ENCODE measurements at regions not wholly inside any gene's neighbourhood (a gene's known extent, or its start where the extent isn't known, plus 50 kb on each side); places are given as distances from the start of the nearest gene placed in this dataset.
"Not testable (repeated sequence)": the region's sequence is repeated elsewhere in the genome, so short reads cannot be mapped to it uniquely, and the experiment has no call there.

DNA sequence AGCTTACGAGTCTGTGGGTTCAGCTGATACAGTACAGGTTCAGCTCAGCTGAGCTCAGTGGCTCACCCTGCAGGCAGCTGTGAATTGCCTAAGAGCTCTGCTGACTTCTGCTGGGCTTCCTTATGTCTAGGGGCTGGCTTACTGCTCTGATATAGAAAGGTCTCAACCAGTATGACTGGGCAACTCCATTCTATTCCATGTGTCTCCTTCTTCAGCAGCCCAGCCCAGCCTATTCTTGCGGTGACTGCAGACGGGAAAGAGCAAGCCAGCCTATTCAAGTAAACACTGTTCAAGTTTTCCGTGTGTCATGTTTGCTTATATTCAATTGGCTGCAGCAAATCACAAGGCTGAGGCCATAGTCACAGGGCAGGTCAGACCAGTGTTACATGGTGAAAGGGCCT is 615.4 kb upstream of the ZFP42 start:
- Mint-ChIP-seq H3K4me3 (no peak overlapping the region), H3K36me3 (no peaks in the 10 kb centered on the region), H3K4me1 (no peaks in the 10 kb centered on the region), H3K27me3 (no peaks in the 10 kb centered on the region), H3K27ac (no peak overlapping the region), H3K9me3 (peaks cover 13% of the 10 kb centered on the region)
- no peak for DNase-seq

DNA sequence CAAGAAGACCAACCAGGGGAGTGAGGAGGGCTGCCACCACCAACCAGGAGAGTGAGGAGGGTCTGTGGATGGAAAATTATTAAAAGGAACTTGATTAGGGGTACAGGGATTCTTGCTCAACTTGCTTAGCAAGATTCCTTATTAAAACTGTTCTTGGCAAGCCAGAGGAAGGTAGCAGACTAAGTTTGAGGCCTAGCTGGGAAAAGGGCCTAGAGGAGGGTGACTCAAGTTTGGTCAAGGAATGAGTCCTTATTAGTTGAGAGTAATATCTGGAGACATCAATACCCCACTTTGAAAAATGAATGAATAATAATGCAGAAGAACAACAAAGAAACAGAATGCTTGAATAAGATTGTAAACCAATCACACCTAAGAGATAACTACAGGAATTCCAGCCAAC is 612.4 kb upstream of the ZFP42 start:
- Mint-ChIP-seq H3K27me3 (no peaks in the 10 kb centered on the region), H3K4me1 (no peaks in the 10 kb centered on the region), H3K27ac (no peak overlapping the region), H3K36me3 (no peaks in the 10 kb centered on the region), H3K9me3 (peaks cover 7% of the 10 kb centered on the region), H3K4me3 (no peak overlapping the region)
- no peak for DNase-seq

DNA sequence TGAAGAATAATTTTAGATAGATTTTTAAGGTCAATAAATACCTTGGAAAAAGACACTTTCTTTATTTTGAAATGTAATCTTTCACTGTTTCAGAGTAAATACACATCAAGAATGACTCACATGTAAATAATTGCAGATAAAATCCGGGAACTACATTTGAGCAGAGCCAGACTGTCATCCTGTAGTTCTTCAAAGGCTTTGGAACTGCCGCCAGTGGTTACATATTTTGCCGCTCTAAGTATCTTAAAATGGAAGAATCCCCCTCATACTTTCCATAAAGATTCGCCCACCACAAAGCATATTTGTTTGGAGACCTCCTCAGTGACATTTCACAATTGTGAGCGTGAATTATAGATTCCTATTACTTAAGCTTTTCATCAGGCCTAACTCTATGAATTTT is 607.8 kb upstream of the ZFP42 start:
- H3K27me3 Mint-ChIP-seq: no peaks in the 10 kb centered on the region
- H3K27ac Mint-ChIP-seq: no peak overlapping the region
- no peaks in the 10 kb centered on the region for H3K36me3 Mint-ChIP-seq
- H3K4me1 Mint-ChIP-seq: no peaks in the 10 kb centered on the region
- DNase-seq: no peak
- no peak overlapping the region for H3K4me3 Mint-ChIP-seq
- H3K9me3 Mint-ChIP-seq: peaks cover 2% of the 10 kb centered on the region

DNA sequence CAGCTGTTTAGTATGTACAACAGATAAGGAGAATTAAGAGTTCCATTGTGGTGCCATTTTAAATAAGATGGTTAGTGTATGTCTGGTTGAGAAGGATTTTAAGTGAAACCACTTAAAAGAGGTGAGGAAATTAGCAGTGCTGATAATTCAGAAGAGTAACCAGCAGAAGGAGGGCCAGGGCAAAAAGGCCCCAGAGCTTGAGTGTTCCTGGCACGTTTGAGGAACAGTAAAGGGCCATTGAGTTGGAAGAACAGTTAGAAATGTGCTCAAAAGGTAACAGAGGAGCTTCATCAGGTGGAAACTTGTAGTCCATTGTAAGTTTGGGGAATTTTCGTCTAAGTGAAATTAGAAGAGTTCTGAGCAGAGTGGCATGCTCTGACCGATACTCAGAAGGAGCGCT is 606.2 kb upstream of the ZFP42 start:
- no peak for DNase-seq
- no peaks in the 10 kb centered on the region for H3K4me1 Mint-ChIP-seq
- peaks cover 2% of the 10 kb centered on the region for H3K9me3 Mint-ChIP-seq
- H3K36me3 Mint-ChIP-seq: no peaks in the 10 kb centered on the region
- H3K27me3 Mint-ChIP-seq: no peaks in the 10 kb centered on the region
- H3K27ac Mint-ChIP-seq: no peak overlapping the region
- no peak overlapping the region for H3K4me3 Mint-ChIP-seq

DNA sequence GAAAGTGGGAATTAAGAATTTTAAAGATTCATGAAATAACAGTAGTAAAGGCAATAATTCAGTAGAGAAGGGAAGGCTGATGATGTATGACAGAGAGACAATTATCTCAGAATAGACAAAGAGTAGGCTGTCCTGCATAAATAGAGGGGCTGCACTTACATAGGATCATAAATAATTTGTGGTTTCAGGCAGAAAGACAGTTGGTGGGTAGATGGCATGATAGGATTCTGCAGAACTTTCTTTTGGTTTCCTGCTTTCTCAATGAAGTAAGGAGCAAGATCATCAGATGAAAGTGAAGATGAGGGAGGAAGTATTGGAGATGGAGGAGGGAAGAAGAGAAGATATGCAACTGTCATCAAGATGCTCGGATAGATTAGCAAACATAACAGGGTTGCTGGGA is 604.9 kb upstream of the ZFP42 start:
- Mint-ChIP-seq H3K4me1 (no peaks in the 10 kb centered on the region), H3K36me3 (no peaks in the 10 kb centered on the region), H3K4me3 (no peak overlapping the region), H3K9me3 (no peaks in the 10 kb centered on the region), H3K27me3 (no peaks in the 10 kb centered on the region), H3K27ac (no peak overlapping the region)
- DNase-seq: no peak

DNA sequence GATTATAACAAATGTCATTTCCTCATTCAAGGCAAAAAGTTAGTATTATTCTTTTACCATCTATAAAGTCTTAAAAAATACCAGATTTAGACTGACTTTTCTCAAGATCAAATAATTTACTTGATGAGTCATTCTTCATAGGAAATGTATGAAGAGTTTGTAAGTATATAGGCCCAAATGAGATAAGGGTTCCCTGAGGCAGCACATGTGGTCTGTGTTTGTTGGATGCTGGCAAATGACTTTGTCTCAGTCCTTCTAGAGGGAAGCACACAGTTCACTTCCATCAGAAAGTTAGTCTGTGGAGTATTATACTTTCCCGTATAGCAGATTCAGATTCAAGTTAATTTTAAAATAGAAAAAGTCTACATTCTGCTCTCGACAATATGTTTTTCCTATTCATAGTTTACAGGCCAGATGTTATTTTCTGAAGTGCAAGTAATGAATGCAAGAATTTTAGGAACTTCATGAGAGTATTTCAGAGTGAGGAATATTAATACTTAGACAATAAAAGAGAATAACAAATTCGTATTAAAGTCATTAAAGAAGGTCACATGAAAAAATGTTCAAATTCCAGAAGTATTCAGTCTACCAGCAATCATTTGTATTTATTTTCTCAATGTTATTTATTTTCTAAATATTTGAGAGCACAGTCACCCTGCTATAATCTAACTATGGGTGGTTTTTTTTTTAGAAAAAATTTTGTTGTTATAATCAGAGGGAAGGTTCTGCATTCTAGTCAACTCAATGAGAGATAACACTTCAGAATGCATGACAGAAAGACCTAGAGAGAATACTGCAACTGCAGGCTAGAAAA is 601.8 kb upstream of the ZFP42 start:
- Mint-ChIP-seq H3K4me3 (no peak overlapping the region), H3K4me1 (no peaks in the 10 kb centered on the region), H3K36me3 (no peaks in the 10 kb centered on the region), H3K9me3 (peaks cover 1% of the 10 kb centered on the region), H3K27ac (no peak overlapping the region), H3K27me3 (no peaks in the 10 kb centered on the region)
- no peak for DNase-seq

DNA sequence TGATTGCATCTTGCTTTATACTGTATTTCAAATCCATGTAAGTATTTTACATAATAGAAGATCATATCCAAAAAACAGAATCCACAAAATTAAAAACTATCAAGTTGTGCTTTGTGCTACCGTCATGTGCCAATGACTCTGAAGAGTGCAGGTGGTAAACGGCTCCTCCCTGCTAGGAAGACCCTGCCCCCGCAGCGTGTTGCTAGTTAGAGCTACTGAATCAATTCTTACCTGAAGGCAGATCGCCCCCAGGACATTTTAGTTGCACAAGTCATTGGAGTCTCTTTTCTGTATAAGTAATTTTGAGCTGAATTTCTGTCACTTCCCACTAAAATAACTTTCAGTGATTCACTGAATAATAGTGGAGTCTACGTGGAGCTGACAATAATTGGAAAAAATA is 599.5 kb upstream of the ZFP42 start:
- Mint-ChIP-seq H3K27me3 (no peaks in the 10 kb centered on the region), H3K27ac (no peak overlapping the region), H3K4me3 (no peak overlapping the region), H3K4me1 (no peaks in the 10 kb centered on the region), H3K9me3 (peaks cover 9% of the 10 kb centered on the region), H3K36me3 (no peaks in the 10 kb centered on the region)
- no peak for DNase-seq

DNA sequence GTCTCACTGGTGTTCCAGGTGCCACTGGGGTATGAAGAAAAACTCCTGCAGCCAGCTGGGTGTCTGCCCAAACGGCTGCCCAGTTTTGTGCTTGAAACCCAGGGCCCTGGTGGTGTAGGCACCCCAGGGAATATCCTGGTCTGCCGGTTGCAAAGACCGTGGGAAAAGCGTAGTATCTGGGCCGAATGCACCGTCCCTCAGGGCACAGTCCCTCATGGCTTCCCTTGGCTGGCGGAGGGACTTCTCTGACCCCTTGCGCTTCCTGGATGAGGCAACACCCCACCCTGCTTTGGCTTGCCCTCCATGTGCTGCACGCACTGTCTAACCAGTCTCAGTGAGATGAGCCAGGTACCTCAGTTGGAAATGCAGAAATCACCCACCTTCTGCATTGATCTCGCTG is 587.1 kb upstream of the ZFP42 start:
- DNase-seq: not testable (repeated sequence)

DNA sequence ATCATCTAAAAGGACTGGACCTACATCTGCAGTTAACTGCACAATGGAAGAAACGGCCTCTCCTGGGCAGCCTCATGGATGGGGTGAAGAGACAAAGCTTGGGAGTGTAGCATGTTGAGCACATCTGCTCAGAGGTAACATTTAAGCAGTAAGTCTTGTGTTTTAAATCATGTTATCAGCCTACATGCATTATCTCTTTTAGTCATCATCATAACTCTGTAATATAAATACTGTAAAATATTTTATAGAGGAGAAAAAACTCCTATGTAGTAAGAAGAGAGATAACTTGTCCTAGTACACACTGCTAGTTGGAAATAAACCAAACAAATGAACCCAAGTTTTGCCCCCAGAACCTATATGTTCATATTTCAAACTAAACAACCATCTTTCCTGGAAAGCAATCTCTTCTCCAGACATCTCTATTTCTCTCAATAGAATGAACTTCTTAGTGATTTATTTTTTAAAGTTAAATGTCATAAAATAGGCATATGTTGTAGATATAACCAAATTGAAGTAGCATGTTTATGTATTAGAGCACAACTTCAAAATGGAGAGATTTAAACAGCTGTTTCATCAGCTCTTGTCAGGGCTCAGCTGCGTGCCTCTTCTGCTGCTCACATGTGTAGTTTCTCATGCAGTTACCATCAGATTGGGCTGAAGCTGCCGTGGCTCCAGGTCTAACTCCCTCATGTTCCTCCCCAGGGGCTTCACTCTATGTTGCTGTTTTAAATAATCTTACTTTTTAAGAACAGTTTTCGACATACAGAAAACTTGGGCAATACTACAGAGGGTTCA is 581.8 kb upstream of the ZFP42 start:
- H3K27ac Mint-ChIP-seq: no peak overlapping the region
- DNase-seq: no peak
- no peaks in the 10 kb centered on the region for H3K36me3 Mint-ChIP-seq
- H3K4me3 Mint-ChIP-seq: no peak overlapping the region
- peaks cover 4% of the 10 kb centered on the region for H3K9me3 Mint-ChIP-seq
- no peaks in the 10 kb centered on the region for H3K27me3 Mint-ChIP-seq
- H3K4me1 Mint-ChIP-seq: no peaks in the 10 kb centered on the region

More for the DNA sequence above, 587.1 kb upstream of the ZFP42 start:
- H3K36me3 Mint-ChIP-seq, H3K4me3 Mint-ChIP-seq, H3K27me3 Mint-ChIP-seq, H3K27ac Mint-ChIP-seq, H3K4me1 Mint-ChIP-seq: not testable (repeated sequence)
- H3K9me3 Mint-ChIP-seq: peaks cover 20% of the 10 kb centered on the region

DNA sequence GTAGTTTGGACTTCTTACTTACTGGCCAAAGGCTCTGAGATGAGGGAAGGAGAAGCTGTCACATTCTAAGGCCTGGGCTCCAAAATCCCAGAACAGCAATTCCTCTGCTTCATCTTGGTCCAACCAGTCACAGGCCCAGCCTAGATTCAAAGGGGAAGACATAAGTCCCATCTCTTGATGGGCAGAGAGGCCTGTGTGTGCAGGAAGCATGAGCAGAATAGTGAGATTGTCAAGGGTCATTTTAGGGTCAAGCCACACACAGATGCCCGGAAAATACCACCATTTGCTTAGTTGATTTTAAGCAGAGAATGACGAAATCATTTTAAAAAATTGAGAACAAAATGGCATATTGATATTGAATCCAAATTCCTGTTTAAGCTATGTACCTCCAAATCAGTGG is 580.9 kb upstream of the ZFP42 start:
- no peaks in the 10 kb centered on the region for H3K36me3 Mint-ChIP-seq
- H3K27me3 Mint-ChIP-seq: no peaks in the 10 kb centered on the region
- H3K4me3 Mint-ChIP-seq: no peak overlapping the region
- no peak overlapping the region for H3K27ac Mint-ChIP-seq
- no peaks in the 10 kb centered on the region for H3K4me1 Mint-ChIP-seq
- no peak for DNase-seq
- H3K9me3 Mint-ChIP-seq: peaks cover 7% of the 10 kb centered on the region

DNA sequence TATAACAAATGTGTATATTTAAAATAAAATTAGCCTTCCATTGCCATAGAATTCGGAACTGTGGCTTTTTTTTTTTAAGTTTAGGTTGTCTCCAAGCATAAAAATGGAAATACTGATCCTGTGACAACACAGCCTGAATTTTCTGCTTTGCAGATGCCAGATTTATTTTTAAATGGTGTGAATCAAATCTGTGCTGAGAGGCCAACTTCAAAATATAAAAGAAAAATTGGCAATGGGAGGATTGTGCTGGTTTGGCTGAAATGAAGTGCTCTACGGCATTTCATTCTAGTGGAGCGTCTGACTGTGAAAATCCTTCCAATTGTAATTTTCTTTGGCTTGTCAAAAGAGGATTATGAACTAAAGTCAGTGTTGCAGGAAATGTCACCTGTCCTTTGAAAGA is 580.3 kb upstream of the ZFP42 start:
- Mint-ChIP-seq H3K9me3 (peaks cover 7% of the 10 kb centered on the region), H3K36me3 (no peaks in the 10 kb centered on the region), H3K27me3 (no peaks in the 10 kb centered on the region), H3K4me1 (no peaks in the 10 kb centered on the region), H3K4me3 (no peak overlapping the region), H3K27ac (no peak overlapping the region)
- DNase-seq: no peak

DNA sequence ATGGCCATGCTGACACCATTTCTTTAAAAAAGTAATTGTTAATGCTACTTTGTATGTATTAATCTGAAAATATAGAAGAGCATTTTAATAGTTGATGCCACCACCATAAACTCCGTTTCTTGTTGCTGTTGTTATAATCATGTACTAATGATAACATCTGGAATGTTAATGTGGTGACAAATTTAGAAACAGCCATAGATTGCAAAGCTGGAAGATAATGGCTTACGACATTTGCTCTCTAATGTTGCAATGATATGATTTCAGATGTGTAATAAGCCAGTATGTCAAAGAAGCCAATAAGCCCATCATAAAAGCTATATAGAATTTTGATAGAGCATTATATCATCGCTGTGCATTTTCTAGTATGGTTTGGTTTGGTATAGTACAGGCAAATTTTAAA is 579.4 kb upstream of the ZFP42 start:
- H3K27ac Mint-ChIP-seq: no peak overlapping the region
- H3K9me3 Mint-ChIP-seq: peaks cover 7% of the 10 kb centered on the region
- H3K4me3 Mint-ChIP-seq: no peak overlapping the region
- no peaks in the 10 kb centered on the region for H3K27me3 Mint-ChIP-seq
- no peak for DNase-seq
- H3K36me3 Mint-ChIP-seq: no peaks in the 10 kb centered on the region
- no peaks in the 10 kb centered on the region for H3K4me1 Mint-ChIP-seq

DNA sequence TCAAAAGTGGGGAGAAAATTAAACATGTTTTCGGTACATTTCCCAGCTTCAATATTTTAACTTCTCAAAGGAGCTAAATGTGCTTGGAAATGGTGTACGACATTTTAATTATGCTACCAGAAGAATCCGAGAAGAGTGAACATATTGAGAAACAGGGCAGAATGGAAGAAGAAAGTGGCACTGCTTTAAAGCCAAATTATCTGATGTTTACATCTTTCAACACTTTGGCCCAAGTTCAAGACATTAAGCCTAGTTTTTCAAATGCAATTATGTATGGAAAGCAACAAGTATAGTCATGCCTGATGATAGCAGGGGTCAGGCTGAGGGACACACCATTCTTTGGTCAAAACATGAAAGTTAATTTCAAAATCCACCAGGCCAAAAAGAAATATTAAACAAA is 577.9 kb upstream of the ZFP42 start:
- H3K36me3 Mint-ChIP-seq: no peaks in the 10 kb centered on the region
- H3K4me1 Mint-ChIP-seq: no peaks in the 10 kb centered on the region
- no peaks in the 10 kb centered on the region for H3K27me3 Mint-ChIP-seq
- H3K27ac Mint-ChIP-seq: no peak overlapping the region
- no peak overlapping the region for H3K4me3 Mint-ChIP-seq
- H3K9me3 Mint-ChIP-seq: peaks cover 8% of the 10 kb centered on the region
- no peak for DNase-seq

DNA sequence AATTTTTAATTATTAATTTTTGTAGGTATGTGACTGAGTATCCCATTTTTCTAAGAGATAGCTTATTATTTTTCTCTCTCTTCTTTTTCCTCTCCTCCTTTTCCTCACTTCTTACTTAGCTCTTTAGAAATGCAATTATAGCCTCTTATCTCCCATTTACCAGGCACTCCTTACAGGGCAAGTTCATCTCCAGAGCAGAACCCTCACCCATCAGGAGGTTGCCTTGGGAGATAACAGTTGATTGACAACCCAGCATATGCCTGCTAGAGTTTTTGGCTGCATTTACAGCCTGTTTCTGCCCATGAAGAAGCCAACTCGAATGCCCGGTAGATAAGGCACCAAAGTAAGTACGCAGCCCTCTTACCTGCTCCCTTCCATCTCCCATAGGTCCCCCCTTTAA is 572.9 kb upstream of the ZFP42 start:
- Mint-ChIP-seq H3K4me1 (no peaks in the 10 kb centered on the region), H3K27me3 (no peaks in the 10 kb centered on the region), H3K4me3 (no peak overlapping the region), H3K9me3 (peaks cover 4% of the 10 kb centered on the region), H3K36me3 (no peaks in the 10 kb centered on the region), H3K27ac (no peak overlapping the region)
- DNase-seq: no peak

DNA sequence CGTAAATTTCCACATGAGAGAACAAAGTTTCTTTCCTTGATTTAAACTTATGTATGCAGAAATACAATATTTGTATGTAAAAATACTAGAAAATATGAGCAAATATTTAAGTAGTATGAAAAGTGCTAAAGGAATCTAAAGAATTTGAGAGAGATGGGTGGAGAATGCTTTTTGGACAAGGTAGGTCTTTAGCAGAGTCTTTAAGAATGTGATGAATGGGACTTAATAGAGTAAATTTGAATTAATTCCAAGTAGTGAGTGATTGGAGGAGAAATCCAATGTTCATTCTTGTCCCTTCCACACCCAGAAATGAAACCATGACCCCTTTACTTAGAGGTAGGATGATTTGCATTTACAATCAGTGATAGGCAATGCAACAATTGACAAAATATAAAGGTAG is 570.9 kb upstream of the ZFP42 start:
- no peaks in the 10 kb centered on the region for H3K36me3 Mint-ChIP-seq
- peaks cover 7% of the 10 kb centered on the region for H3K9me3 Mint-ChIP-seq
- DNase-seq: no peak
- H3K27ac Mint-ChIP-seq: no peak overlapping the region
- H3K4me1 Mint-ChIP-seq: no peaks in the 10 kb centered on the region
- H3K4me3 Mint-ChIP-seq: no peak overlapping the region
- no peaks in the 10 kb centered on the region for H3K27me3 Mint-ChIP-seq

DNA sequence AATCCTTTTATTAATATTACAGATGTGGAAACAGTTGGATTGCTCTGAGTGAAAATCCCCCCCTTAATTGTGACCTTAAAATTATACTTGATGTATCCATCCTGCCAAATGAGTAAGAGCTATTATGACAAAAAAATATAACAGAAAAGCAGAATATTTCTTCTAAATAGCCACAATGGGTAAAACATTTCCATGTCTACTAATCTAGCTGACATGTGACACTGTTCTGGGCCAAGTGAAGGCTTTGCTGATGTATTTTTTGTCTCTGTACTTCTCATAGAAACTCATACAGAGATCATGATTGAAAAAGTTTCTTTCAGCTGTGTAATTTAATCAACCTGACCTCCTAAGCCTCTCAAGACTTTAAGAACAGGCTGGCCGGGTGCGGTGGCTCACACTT is 569.1 kb upstream of the ZFP42 start:
- no peaks in the 10 kb centered on the region for H3K4me1 Mint-ChIP-seq
- no peaks in the 10 kb centered on the region for H3K36me3 Mint-ChIP-seq
- peaks cover 7% of the 10 kb centered on the region for H3K9me3 Mint-ChIP-seq
- no peak overlapping the region for H3K27ac Mint-ChIP-seq
- no peaks in the 10 kb centered on the region for H3K27me3 Mint-ChIP-seq
- no peak overlapping the region for H3K4me3 Mint-ChIP-seq
- DNase-seq: no peak
